NCI-H1105 treated with DMSO at 0.1 percent for 48 hours (cell line): ENCODE measurements at regions not wholly inside any gene's neighbourhood (a gene's known extent, or its start where the extent isn't known, plus 50 kb on each side); places are given as distances from the start of the nearest gene placed in this dataset.

Experiments
- DNase-seq: peaks from one replicate; lab custom pipeline; 2025; lab: John Stamatoyannopoulos, UW

DNA sequence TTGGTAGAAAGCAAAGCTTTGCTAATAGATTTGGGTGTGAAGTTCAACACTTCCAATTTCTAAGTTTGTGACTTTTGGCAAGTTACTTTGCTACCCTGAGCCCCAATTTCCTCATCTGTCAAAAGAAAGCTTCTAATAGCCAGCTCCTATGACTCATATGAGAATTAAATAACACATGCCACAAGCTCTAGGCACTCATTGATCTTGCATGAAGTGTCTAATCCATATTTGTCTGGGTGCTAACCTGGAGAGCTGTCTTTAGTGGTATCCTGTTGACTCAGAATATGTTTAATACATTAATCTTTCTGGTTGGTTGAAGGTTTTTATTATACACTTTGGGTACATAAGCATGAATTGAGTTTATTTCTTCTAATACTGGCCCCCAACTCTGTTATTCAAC is 188.8 kb downstream of the POSTN start:
- no peak for DNase-seq

DNA sequence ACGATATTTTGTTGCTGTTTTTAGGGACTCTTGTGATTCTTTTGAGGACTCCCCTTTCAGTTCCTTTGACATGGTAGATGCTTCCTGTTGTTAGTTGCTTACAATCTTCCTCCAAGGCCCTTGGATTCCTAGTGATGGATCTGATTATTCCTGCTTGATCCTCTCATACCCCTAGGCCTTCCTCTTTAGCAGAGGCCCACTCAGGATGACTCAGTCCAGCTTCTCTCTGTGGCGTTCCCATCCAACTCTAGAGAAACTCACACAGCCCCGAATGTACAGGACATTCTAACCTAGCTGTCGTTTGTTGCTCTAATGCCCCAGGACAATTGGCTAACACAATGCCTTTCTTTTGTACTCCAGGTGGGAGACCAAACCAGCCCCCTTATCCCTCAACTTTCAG is 191.4 kb downstream of the POSTN start:
- no peak for DNase-seq

DNA sequence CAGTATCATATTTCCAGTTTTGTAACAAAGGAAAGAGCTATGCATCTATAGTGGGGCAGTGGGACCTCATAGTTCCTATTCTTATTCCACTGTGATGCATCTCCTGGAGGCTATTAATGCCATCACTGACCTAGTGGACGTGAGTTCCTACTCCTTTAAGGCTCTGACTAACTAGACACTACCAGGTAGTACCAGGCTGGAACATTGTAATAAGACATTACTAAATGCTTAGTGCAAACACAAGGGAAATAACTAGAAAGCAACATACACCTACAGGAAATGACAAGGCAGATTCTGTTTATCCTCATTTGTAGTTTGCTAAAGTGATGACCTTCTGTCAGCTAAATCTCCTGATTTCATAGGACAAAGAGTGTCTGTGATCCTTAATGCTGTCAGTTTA is 192.5 kb downstream of the POSTN start:
- no peak for DNase-seq

DNA sequence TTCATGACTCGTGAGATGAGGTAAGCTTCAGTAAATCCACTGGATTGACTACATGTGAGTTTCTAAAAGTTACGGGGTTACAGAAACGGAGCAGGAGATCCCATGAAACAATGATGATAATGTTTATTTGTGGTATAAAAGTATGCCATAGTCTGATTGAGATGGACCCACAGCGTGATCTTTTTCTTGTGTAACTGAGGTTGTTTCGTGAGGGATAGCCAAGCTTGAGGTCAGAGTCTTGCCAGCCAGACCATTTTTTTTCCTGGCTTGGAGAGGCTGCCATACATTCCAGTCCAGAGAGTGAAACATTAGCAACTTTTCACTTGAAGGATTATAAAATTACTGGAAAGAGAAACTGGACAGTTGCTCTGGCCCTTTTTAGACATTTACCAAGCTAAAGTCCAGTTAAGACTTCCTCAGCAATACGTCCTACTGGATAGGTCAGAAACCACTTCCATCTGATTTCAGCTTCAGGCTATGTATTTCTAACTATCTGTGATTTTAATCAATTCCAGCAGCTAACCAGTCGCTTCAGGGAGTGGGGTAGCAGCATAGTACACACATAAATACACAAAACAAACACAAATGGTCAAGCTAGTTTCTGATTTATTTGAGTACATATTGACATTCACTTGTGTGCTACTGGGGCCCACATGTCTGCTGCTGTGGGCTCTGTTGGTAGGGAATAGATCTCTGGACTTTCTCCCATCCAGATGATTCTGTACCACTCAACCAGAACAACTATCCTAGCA is 194.6 kb downstream of the POSTN start:
- DNase-seq, result no peak

DNA sequence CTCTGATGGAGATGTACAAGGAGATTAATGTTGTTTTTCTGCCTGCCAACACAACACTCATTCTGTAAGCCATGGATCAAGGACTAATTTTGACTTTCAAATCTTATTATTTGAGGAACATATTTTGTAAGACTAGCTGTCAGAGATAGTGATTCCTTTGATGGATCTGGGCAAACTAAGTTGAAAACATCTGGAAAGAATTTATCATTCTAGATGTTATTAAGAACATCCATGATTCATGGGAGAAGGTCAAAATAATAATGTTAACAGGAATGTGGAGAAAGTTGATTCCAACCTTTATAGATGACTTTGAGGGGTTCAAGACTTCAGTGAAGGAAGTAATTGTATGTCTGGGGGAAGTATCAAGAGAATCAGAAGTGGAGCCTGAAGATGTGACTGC is 196.8 kb downstream of the POSTN start:
- no peak for DNase-seq

DNA sequence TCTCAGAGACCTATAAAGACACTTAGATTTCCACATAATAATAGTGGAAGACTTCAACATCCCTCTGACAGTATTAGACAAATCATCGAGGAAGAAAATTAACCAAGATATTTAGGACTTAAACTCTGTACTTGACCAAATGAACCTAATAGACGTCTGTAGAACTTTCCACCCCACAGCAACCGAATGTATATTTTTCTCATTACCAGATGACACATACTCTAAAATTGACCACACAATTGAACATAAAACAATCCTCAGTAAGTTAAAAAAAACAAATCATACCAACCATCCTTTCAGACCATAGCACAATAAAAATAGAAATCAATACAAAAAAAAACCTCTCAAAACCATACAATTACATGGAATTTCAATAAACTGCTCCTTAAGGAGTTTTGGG is 201.0 kb downstream of the POSTN start:
- no peak for DNase-seq

DNA sequence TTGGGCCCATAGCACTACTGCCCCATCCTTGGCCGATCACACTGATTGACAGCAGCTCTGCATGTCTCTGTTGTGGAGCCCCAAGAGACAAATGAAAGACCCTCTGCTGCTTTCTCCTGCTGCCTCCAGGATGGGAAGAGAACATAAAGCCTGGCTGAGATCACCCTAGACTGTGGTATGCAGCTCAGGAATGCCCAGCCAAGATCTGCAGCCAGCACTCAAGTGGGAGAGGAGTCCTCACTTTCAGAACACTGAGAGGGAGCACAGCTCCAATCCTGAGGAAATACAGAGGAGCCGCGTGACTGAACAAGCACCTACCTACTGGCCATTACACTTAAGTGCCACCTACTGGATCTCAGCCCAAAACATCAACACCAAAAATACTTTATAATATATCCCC is 203.0 kb downstream of the POSTN start:
- no peak for DNase-seq

DNA sequence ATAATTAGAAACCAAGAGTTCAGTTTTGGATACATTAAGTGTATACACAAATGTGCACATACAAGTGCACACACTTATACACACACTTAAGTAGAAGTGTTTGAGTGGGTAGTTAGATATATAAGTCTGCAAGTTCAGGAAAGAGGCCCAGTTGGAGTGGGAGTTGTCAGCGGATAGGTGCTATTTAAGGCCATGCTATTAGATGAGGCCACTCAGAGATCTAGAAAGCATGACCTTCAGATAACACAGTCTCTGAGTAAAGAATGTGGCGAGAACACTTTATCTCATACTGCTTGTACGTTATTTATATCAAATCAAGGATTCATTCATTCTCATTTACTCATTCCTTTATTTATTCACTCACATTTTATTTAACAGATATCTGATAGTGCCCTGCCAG is 206.2 kb downstream of the POSTN start:
- no peak for DNase-seq

DNA sequence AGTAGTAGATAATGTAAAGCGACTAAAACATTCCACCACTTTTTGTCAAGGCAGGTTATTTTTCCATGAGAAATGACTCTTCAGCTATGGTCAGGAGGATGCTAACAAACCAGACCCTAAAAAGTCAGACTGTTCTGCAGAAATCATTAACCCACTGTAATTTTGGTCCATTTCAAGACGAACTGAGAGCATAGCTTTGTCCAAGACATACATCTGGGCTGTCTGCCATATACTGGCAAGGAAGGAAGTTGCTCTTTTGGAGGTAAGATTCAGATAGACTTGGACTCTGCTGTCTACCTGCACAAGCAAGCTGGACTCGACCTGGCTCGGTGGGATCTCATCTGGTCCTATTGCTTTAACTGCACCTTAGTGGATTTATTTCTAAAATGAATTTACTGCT is 207.8 kb downstream of the POSTN start:
- DNase-seq, result no peak

DNA sequence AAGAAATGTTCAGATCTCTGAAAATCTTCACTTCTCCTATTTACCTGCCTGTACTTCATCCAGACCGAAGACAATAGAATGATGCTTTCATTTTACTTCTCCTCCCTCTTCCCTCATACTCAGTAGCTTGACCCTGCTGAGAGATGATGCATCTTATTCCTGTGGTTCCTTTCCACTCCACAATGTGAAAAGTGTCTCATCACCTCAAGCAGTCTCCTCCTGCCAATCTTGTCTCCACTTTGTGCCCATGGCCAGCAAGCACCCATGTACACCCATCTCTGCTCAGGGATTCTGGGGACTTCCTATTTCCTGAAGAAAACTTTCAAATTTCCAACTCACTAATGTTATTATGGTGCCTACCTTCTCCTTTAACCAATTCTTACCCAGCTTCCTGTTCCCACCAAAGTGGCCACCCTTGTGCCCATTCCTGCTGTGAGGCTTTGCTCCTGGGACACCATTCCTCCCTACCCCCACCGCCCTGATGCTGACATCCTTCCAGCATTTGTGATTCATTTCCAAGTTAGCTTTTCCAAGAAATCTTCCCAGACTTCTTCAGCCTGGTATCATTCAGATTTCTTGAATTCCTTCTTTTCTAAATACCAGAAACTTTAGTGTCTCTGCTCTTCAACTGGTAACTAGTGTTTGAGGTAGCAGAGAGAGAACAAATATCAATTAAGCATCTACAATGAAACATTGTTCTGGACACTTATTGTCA is 212.5 kb downstream of the POSTN start:
- no peak for DNase-seq

DNA sequence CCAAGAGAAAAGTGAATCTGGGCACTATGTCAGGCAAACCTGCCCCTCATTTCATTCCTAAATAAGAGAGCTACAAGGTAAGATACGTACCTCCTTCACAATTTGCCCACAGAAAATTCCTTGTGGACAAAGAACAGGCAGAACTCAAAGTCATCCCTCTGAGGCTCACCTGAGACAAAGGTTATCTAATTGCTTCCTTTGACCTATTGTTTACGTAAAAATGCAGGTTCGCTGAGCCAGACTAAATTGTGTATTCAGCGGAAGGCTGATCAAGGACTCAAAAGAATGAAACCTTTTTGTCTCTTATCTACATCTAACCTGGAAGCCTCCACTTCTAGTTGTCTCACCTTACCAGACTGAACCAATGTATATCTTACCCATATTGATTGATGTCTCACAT is 213.3 kb downstream of the POSTN start:
- DNase-seq, result no peak

DNA sequence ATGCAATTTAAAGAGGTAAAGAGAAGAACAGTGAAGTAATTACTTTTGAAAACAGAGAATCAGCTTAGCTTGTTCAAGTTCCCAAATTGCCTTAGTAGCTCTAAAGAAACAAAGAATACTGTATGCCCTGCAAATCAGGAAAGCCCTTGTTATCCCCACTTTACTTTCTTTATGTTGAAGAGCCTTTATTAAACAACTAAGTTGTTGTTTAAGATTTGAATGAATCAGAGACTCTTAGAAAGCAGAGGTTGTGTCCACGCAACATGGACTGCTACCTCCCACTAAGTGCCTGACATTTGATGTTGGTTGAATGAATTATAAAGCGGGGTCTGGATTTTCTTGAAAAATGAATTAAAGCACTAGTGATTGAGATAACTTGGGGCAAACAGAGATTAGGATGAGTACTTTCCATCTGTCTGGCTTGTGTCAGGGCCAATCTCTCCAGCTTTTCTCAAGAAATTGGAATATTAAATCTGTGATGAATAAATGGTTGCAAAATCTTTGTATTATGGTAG is 214.7 kb downstream of the POSTN start:
- no peak for DNase-seq

DNA sequence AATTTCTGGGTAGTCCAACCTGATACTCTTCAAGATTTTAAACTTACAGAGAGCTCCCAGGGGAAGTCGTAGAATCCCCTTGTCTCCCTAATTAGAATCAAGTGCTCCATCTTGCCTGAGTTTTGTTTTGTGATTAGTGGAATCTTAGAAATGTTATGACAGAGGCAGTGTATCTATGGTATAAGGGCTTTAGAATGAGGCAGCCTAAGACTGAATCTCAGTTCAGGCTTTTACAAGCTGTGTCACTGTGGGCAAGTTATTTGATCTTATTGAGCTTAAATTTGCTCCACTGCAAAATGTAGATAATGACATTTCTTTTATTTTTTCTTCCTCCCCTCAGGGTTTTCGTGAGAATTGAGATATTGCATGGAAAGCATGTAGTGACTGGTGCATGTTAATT is 215.5 kb downstream of the POSTN start:
- DNase-seq, result no peak

DNA sequence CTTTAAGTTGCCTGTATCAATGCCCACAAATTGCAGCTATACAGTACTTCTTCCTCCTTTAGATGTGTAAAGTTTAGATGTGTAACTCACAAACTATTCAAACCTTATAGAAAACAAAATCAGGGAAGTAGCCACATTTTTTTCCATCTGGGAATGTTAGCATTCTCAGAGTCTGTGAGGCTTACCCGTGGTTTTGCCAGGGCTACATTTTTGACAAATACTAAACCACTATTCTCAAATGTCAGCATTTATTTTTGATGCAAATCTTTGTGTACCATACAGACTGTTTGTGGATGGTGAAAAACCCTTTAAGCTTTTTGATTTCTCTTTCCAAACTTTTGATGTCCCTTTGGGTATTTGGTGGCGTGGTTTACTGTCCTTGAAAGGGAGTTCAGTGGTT is 216.4 kb downstream of the POSTN start:
- DNase-seq, result no peak

DNA sequence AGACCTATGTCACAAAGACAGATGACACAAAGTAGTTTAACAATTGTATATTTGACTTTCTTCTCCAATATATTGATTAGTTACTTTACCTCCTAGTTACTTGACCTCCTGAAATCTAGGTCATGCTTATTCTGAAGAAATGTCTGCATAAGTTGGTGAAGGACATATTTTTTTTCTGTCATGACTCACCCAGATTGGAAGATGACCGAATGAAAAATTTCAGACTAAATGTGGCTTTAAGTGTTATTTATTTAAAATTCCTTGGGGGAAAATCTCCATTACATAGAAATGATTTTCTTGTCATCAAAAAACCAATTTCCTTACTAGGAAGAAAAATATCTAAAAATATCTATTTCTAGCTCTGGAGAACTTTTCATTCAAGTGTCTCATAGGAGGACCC is 217.1 kb downstream of the POSTN start:
- DNase-seq, result no peak

DNA sequence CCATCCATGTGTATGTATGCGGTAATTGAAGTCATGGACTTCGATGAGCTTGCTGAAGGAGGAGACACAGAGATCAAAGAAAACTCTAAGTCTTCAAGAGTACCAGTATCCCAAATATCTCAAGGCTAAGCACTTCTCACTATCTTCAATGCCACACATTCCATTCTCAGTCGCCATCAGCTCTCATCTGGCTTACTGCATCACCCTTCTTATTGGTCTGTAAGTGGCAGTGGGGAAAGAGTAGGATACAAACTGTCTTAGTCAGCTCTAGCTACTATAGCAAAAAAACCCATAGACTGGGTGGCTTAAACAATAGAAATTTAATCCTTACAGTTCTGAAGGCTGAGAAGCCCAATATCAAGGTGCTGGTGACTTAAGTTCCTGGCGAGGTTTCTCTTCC is 218.7 kb downstream of the POSTN start:
- no peak for DNase-seq

DNA sequence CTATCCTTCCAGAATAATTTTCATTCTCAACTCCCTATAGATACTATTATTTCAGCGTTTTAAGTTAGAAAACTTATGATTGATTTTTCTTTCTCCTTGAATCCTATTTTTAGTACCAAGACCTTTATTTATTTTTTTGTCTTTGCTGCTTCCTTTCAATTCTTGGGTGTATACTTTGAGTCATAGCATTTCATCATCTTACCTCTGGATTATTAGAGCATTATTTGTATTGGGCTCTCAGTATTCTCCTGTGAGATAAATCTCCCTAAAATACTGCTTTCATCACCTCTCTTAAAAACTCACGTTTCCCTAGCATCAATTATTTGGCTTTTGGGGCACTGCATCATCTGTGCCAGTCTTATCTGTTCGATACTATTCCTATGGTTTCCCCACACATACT is 222.8 kb downstream of the POSTN start:
- no peak for DNase-seq

DNA sequence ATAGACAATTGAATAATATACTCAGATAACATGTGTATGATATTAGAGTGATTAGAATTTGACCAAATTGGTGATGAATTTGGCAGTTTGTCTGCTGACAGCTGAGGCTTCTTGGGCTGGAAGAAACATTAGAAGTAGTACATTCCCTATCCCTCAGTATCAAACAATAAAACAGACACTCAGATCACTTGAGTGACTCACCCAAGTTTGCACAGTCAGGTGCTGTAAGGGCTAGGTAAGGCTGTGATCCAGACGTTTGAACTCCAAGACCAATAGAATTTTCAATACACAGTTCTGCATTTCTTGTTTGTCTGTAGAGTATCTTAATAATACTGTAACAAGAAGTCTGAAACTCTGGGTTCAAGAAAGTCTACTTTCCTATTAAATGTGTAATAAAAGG is 223.5 kb downstream of the POSTN start:
- no peak for DNase-seq

DNA sequence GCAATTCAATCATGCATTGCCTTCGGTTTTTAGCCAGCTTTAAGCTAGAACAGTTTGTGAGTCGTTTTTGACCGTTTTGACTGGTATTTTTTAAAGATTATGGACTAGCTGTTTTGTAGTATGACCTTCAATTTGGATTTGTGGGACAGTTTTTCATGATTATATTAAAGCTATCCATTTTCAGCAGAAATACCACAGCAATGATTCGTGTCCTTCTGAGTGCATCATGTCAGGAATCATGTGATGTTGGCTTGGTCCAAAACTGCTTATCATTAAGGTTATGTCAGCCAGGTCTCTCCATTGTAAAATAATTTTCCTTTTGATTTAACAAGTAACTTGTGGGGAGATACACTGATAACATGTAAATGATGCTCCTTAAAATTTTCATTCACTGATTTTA is 229.0 kb downstream of the POSTN start:
- no peak for DNase-seq

DNA sequence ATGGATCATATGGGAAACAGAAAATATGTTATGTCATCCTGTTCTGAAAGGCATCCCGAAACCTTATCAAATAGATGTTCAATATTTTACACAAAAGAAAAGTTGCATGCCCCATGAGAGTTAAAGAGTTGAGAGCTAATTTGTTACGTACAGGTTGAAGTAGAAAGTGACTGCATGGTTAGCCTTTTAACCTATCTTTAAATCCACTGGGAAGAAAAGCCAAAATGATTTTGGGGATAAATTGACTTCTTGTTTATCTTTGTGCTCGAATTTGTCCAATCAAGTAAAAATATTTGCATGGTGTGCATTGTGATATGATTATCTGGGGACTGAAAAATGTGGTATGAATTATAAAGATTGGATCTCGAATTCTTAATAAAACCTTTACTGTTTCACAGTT is 230.1 kb downstream of the POSTN start:
- no peak for DNase-seq

DNA sequence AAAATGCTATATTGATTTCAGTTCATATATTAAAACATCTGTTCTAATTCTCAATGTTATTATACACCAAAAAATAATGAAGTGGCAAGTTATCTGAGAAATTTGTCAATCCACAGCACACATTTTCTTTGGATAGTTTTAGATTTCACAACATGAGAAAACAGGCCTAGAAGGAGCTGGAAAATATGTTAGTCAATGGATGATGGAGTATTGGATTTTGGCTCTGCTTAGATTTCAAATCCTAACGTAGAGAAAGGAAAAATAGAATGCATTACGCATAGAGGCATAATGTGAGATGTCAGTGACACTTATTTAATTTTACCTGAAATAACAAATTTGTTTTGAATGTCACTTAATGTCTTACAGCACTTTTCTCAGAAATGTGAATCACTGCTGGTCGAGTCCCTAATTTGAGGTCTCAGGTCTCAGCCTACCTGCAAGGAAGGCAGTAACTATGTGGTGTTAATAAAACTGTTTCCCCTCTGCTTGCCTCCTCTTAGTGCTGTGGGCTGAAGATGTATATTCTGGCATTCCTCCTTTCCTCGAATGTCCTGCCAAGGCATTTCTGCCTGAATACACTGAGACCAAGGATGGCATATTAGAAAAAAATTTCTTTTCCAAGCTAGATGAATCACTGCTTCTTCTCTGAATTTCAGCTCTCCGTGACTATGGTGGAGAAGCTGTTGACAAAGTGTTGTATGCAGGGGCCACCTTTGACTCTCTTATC is 232.4 kb downstream of the POSTN start:
- DNase-seq, result no peak

DNA sequence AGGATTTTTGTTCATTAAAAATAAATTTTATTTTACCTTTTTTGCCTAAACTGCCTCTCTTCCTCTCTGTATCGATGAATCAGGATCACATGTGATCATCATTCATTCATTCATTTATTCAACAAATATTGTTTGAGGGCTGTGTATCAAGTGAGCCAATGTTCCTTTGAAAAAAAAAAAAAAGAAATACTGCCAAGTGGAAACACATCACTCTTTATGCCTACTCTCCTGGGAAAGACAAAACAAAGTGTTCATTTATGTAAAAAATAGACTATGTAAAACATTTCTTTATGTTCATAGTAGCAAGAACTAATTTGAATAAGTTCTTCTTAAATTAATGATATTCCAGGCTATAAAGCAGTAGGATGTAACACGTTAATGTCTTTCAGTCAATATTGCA is 233.1 kb downstream of the POSTN start:
- no peak for DNase-seq

DNA sequence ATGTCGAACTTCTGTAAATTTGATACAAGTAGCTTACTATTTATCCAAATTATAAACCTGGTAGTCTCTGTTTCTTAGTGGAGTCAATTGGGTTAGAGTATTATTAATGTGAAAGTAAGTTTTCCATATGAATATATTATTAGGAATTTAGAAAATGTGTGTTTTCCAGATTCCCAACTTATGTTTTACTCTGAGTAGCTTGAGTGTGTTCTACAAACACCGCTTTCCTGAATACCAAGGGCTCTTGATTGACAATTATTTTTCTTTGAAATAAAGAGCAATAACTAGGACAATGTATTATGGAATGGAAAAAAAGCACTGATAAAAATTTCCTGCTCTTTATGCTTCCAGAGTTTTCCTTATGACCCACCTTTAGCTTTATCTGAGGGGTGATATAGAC is 233.6 kb downstream of the POSTN start:
- DNase-seq, result no peak
